AG08395 (cell line): ENCODE measurements at regions not wholly inside any gene's neighbourhood (a gene's known extent, or its start where the extent isn't known, plus 50 kb on each side); places are given as distances from the start of the nearest gene placed in this dataset.
"Not testable (repeated sequence)": the region's sequence is repeated elsewhere in the genome, so short reads cannot be mapped to it uniquely, and the experiment has no call there.

Experiments
- DNase-seq: peaks from one replicate; pipeline ENCODE4 v3.0.0; 2012; ENCODE audit warnings: mixed read lengths, low spot score

DNA sequence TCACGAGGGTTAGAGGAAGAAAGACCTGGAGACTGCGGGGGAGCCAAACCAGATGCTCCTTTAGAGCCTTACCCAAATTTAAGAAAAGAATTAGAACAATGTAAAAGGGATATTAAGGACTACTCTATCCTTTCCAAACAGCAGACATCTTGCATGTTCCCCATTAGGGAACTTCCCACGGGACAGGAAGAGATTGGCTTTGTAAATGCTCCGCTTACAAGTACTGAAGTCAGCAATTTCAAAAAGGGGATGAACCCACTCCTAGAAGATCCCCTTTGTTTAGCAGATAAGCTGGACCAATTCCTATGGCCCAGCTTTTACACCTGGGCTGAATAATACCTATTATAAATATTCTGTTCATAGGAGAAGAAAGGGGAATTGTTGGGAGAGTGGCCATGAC is 74.2 kb downstream of the APOBEC1 start:
- no peak for DNase-seq

- DNase-seq = not testable (repeated sequence)
Measured at GRCh38 chr12:7590085-7590484, 75.6 kb downstream of the APOBEC1 start.

- DNase-seq = peak; percentile 62
Measured at GRCh38 chr12:7588742-7589329, 76.9 kb downstream of the APOBEC1 start.

DNA sequence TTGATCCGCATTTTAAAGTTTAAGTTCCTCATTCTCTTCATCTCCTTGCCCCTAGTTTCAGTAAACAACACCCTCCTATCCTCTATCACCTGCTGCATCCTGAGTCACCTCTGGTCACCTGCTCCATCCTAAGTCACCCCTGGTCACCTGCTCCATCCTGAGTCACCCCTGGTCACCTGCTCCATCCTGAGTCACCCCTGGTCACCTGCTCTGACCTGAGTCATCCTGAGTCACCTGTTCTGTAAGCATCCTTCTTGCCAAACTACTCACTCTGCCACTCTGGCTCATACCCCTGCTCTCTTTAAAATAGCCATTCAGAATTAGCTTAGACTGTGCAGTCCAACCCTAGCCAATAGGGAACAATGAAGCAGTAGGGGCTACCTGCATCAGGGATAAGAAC is 80.6 kb upstream of the CD163 start:
- not testable (repeated sequence) for DNase-seq

- DNase-seq = no peak
Measured at GRCh38 chr12:7583471-7583870, 79.9 kb upstream of the CD163 start.

GRCh38 chr12:7582796-7583195 is 79.2 kb upstream of the CD163 start:
- DNase-seq = no peak

GRCh38 chr12:7581625-7582024 is 78.0 kb upstream of the CD163 start:
- DNase-seq = no peak

DNA sequence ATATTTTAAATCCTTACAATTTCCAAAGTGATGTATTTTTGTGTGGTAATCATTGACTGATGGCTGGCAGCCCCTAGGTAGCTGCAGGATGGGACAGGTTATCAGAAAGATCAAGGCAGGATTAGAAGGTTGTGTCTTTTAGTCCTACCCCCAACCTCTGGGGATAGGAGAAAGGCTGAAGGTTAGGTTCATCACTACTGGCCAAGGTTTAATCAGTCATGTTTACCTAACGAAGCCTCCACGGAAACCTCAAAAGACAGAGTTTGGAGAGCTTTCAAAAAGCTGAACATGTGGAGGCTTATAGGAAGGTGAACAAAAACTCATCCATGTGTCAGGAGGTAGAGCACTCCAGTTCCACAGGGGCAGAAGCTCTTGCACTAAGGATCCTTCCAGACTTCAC is 77.5 kb upstream of the CD163 start:
- no peak for DNase-seq

GRCh38 chr12:7571257-7571656 is 67.7 kb upstream of the CD163 start:
- DNase-seq = no peak

GRCh38 chr12:7557227-7557626 is 53.6 kb upstream of the CD163 start:
- no peak for DNase-seq

GRCh38 chr12:7555752-7556151 is 52.2 kb upstream of the CD163 start:
- DNase-seq = peak; percentile 76

- DNase-seq = not testable (repeated sequence)
Measured at GRCh38 chr12:7554831-7555230, 51.3 kb upstream of the CD163 start.
